Natural killer cell (primary cell): ENCODE measurements at regions not wholly inside any gene's neighbourhood (a gene's known extent, or its start where the extent isn't known, plus 50 kb on each side); places are given as distances from the start of the nearest gene placed in this dataset.

Experiments used
- ATAC-seq, 3 donors: fragments of 150-1000 bp in 2 of 3; fragments of 200-7000 bp in 1 of 3; cut with Tn5 transposase; 1 replicate in 1 of 3; 2 replicates in 2 of 3; pipeline ENCODE4 v1.10.0; 2021; ENCODE audit warnings: mild to moderate bottlenecking in 2 of 3, moderate library complexity in 2 of 3
- DNase-seq, 2 donors: peaks; one replicate each; pipeline versions ENCODE4 v3.0.0 to v3.0.0-alpha.2; 2013 to 2021; ENCODE audit warnings: mixed read lengths in 1 of 2
- H3K27ac ChIP-seq: one replicate; pipeline ENCODE4 v1.5.1; 2013; ENCODE audit warnings: mild to moderate bottlenecking, low read length
- H3K27me3 ChIP-seq: one replicate; pipeline ENCODE4 v1.6.1; 2013; ENCODE audit warnings: low read length; ENCODE audit not compliant: control insufficient read depth, insufficient read depth
- H3K36me3 ChIP-seq: one replicate; pipeline ENCODE4 v1.6.1; 2013; ENCODE audit warnings: low read length; ENCODE audit not compliant: control insufficient read depth, insufficient read depth
- H3K4me1 ChIP-seq: one replicate; pipeline ENCODE4 v1.6.1; 2013; ENCODE audit warnings: low read length; ENCODE audit not compliant: control insufficient read depth, insufficient read depth
- H3K4me3 ChIP-seq: one replicate; pipeline ENCODE4 v1.5.1; 2013; ENCODE audit warnings: low read length
- H3K9me3 ChIP-seq: one replicate; pipeline ENCODE4 v1.6.1; 2013; ENCODE audit warnings: low read length; ENCODE audit not compliant: control insufficient read depth, insufficient read depth
- H3K27ac Mint-ChIP-seq, 2 donors: one replicate each; pipeline ENCODE4 v1.8.0; 2022; ENCODE audit warnings: mild to moderate bottlenecking in 2 of 2, mixed read lengths in 2 of 2, moderate library complexity in 1 of 2
- H3K27me3 Mint-ChIP-seq, 2 donors: one replicate each; pipeline ENCODE4 v1.8.0; 2022; ENCODE audit warnings: low read depth in 2 of 2, mixed read lengths in 2 of 2
- H3K36me3 Mint-ChIP-seq: one replicate; pipeline ENCODE4 v1.8.0; 2022; ENCODE audit warnings: mixed read lengths
- H3K4me1 Mint-ChIP-seq, 2 donors: one replicate each; pipeline ENCODE4 v1.8.0; 2022; ENCODE audit warnings: mixed read lengths in 2 of 2
- H3K4me3 Mint-ChIP-seq: one replicate; pipeline ENCODE4 v1.8.0; 2022; ENCODE audit warnings: mild to moderate bottlenecking, moderate library complexity, mixed read lengths
- H3K9me3 Mint-ChIP-seq, 2 donors: one replicate each; pipeline ENCODE4 v1.8.0; 2022; ENCODE audit warnings: mixed read lengths in 2 of 2
- WGBS: methylation state at CpG from one replicate; pipeline ENCODE4 v1.1.7; 2013; ENCODE audit warnings: missing lambda C conversion rate; ENCODE audit not compliant: insufficient coverage; 5-methylcytosine and 5-hydroxymethylcytosine counted together
- intact Hi-C: fragments of 100-400 bp; cut with micrococcal nuclease; formaldehyde crosslinking; loops from one replicate; pipeline ENCODE4 v1.14.2; 2022
- TF ChIP-seq, protein P1 (sequence below): fragments of 200-600 bp; IDR thresholded peaks from one replicate; pipeline ENCODE4 v1.8.0; 2022; ENCODE audit warnings: antibody characterized with exemption

- ATAC-seq (no peak), DNase-seq (no peak)
- no peak overlapping the region for H3K4me3 ChIP-seq
- H3K36me3 ChIP-seq: no peaks in the 10 kb centered on the region
- Mint-ChIP-seq H3K27me3 (peaks cover 30 to 59% of the 10 kb centered on the region in 2 donors), H3K9me3 (no peaks in the 10 kb centered on the region), H3K36me3 (no peaks in the 10 kb centered on the region), H3K4me3 (no peak overlapping the region), H3K27ac (no peak overlapping the region), H3K4me1 (no peaks in the 10 kb centered on the region)
- H3K4me1 ChIP-seq: no peaks in the 10 kb centered on the region
- H3K27ac ChIP-seq: no peak overlapping the region
- TF ChIP-seq, protein P1, sequence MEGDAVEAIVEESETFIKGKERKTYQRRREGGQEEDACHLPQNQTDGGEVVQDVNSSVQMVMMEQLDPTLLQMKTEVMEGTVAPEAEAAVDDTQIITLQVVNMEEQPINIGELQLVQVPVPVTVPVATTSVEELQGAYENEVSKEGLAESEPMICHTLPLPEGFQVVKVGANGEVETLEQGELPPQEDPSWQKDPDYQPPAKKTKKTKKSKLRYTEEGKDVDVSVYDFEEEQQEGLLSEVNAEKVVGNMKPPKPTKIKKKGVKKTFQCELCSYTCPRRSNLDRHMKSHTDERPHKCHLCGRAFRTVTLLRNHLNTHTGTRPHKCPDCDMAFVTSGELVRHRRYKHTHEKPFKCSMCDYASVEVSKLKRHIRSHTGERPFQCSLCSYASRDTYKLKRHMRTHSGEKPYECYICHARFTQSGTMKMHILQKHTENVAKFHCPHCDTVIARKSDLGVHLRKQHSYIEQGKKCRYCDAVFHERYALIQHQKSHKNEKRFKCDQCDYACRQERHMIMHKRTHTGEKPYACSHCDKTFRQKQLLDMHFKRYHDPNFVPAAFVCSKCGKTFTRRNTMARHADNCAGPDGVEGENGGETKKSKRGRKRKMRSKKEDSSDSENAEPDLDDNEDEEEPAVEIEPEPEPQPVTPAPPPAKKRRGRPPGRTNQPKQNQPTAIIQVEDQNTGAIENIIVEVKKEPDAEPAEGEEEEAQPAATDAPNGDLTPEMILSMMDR: no peak
- no peaks in the 10 kb centered on the region for H3K9me3 ChIP-seq
- 100% methylated on average over 1 of the region's 2 CpGs for WGBS
- no peaks in the 10 kb centered on the region for H3K27me3 ChIP-seq
- intact Hi-C loops: no loop called here
Observed at GRCh38 chr15:39302936-39303335, 277.9 kb upstream of the THBS1 start.

DNA sequence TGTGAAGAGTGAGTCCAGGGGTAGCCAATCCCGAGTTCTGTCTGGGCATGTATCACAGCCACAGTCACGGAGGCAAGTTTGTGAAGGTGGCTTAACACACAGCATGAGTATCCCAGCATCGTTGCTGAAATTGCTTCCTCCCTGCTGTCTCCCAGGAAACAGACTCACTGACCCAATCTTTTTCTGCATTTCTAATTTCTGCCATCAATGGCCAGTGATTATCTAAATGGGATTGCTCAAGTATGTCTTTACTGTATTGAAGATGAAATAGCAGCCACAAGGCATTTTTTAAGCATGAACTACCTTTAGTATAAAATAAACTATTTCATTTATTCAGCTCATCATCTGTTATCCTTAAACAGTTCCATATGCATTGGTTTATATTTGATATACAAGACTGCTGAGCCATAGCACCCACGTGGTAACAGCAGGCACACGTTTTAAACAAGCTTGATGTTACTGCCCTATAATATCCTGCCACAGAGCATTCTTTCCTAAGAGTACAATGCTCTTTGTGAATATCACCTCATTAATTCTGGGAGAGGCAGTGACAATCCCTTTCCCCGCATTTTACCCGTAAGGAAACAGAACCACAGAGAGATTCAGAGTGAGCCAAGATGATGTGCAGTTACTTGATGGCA is 276.6 kb upstream of the THBS1 start:
- Mint-ChIP-seq H3K36me3 (no peaks in the 10 kb centered on the region), H3K4me1 (no peaks in the 10 kb centered on the region), H3K9me3 (no peaks in the 10 kb centered on the region), H3K27ac (no peak overlapping the region), H3K27me3 (peaks cover 30 to 67% of the 10 kb centered on the region in 2 donors), H3K4me3 (no peak overlapping the region)
- no peak overlapping the region for H3K27ac ChIP-seq
- H3K4me3 ChIP-seq: no peak overlapping the region
- TF ChIP-seq, protein P1: no peak
- DNase-seq (no peak), ATAC-seq (no peak)
- WGBS: 67% methylated on average over 7 of the region's 7 CpGs
- no peaks in the 10 kb centered on the region for H3K9me3 ChIP-seq
- intact Hi-C loops: no loop called here
- no peaks in the 10 kb centered on the region for H3K4me1 ChIP-seq
- H3K36me3 ChIP-seq: no peaks in the 10 kb centered on the region
- no peaks in the 10 kb centered on the region for H3K27me3 ChIP-seq

DNA sequence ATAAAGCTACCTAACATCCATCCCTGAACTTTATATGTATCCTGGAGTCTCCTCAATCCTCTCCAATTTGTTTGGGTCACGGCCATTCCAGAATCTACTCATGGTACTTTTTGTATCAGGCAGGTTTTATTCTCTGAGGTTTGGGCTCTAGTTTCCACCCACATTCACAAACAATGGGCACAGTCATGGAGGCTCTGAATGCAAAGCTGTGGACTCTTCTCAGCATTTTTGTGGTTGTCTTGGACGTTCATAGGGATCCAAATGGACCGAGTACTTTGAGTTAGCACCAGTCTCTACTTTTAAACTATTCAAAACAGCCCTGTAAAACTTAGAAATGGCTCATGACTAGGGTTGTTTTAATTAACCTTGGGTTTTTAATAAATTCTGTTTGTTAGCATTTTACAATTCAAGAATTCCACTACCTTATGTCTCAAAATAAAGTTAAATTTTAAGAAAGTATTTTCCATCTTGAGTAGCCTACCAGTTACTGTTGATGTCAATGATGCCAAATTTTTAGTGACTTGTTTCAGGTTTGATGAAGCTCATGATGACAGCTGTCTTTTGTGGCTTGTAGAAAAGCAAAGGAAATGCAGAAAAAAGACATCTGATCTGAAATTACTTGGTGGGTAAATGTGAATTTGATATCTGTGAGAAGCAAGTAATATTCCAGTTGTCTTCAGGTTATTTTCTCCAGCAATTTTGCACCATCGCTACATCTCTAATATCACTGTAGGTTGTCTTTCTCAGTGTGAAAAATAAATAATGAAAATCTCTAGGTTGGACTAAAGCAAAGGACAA is 275.7 kb upstream of the THBS1 start:
- WGBS: 75% methylated on average over 3 of the region's 4 CpGs
- Histone ChIP-seq H3K27ac (no peak overlapping the region), H3K4me1 (no peaks in the 10 kb centered on the region), H3K27me3 (no peaks in the 10 kb centered on the region), H3K9me3 (no peaks in the 10 kb centered on the region), H3K36me3 (no peaks in the 10 kb centered on the region), H3K4me3 (no peak overlapping the region)
- intact Hi-C loops: no loop called here
- TF ChIP-seq, protein P1: no peak
- no peaks in the 10 kb centered on the region for H3K36me3 Mint-ChIP-seq
- DNase-seq (no peak), ATAC-seq (no peak)
- H3K4me1 Mint-ChIP-seq: no peaks in the 10 kb centered on the region
- no peaks in the 10 kb centered on the region for H3K9me3 Mint-ChIP-seq
- H3K27me3 Mint-ChIP-seq: peaks cover 27 to 63% of the 10 kb centered on the region in 2 donors
- no peak overlapping the region for H3K27ac Mint-ChIP-seq
- no peak overlapping the region for H3K4me3 Mint-ChIP-seq
